Vagina (tissue), 2 donors: ENCODE measurements at regions not wholly inside any gene's neighbourhood (a gene's known extent, or its start where the extent isn't known, plus 50 kb on each side); places are given as distances from the start of the nearest gene placed in this dataset.

ENCODE experiments used
- DNase-seq, 2 donors: peaks; one replicate each; pipeline ENCODE4 v3.0.0-alpha.2; 2017; ENCODE audit errors: extremely low spot score in 2 of 2
- H3K27ac ChIP-seq: fragments of 200-600 bp; sonication (generic); one replicate; pipeline ENCODE4 v1.5.1; 2019
- H3K27me3 ChIP-seq: fragments of 200-600 bp; sonication (generic); one replicate; pipeline ENCODE4 v1.5.1; 2019
- H3K36me3 ChIP-seq, 2 donors: fragments of 200-600 bp; sonication (generic); one replicate each; pipeline ENCODE4 v1.5.1; 2017 to 2019
- H3K4me1 ChIP-seq: fragments of 200-600 bp; sonication (generic); one replicate; pipeline ENCODE4 v1.5.1; 2019
- H3K4me3 ChIP-seq, 2 donors: fragments of 200-600 bp; sonication (generic); 1 replicate in 1 of 2; 2 replicates in 1 of 2; pipeline ENCODE4 v1.5.1; 2016 to 2019
- H3K9me3 ChIP-seq: fragments of 200-600 bp; sonication (generic); one replicate; pipeline ENCODE4 v1.5.1; 2019
- POLR2A ChIP-seq, 2 donors: fragments of 450-650 bp; IDR thresholded peaks; one replicate each; pipeline ENCODE4 v1.6.1; 2017; ENCODE audit warnings: antibody characterized with exemption in 2 of 2, mild to moderate bottlenecking in 2 of 2, moderate library complexity in 2 of 2
- POLR2AphosphoS5 ChIP-seq, 2 donors: sonication (generic); formaldehyde crosslinking; IDR thresholded peaks; one replicate each; pipeline ENCODE4 v1.9.0; 2017; ENCODE audit warnings: antibody characterized with exemption in 2 of 2, mild to moderate bottlenecking in 2 of 2, low read depth in 1 of 2; ENCODE audit not compliant: insufficient read depth in 1 of 2
- intact Hi-C: fragments of 100-400 bp; cut with DNase I; formaldehyde crosslinking; loops from one replicate; pipeline ENCODE4 v1.15.1; 2023
- TF ChIP-seq, protein P1 (sequence below), 3 experiments: fragments of 450-650 bp in 2 of 3; fragments of 200-600 bp in 1 of 3; sonication (generic) in 1 of 3; IDR thresholded peaks; one replicate each; pipeline ENCODE4 v1.5.1; 2017 to 2019; ENCODE audit warnings: antibody characterized with exemption in 3 of 3, mild to moderate bottlenecking in 2 of 3, moderate library complexity in 2 of 3

DNA sequence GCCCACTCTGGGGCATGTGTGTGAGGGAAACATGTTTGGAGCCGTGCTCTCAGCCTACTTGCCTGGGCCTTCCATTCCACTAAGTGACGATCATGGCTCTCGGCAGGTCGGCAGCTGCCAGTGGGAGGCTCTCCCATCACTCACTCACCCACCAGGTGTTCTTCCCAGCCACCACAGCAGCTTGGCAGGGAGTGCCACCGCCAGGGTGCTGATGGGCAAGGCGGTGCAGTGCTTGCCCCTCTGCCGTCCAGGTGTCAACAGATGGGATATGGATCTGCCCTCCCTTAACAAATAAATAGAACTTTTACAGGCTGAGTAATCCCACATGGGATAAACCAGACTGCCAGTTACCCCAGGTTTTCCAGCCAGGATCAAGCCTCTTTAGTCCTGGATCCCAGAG lies 205.5 kb upstream of the TMEM45B start:
- no peak for DNase-seq
- H3K36me3 ChIP-seq = no peaks in the 10 kb centered on the region
- H3K27me3 ChIP-seq = no peaks in the 10 kb centered on the region
- H3K4me1 ChIP-seq = peaks cover 24% of the 10 kb centered on the region
- intact Hi-C loops = no loop called here
- TF ChIP-seq, protein P1, sequence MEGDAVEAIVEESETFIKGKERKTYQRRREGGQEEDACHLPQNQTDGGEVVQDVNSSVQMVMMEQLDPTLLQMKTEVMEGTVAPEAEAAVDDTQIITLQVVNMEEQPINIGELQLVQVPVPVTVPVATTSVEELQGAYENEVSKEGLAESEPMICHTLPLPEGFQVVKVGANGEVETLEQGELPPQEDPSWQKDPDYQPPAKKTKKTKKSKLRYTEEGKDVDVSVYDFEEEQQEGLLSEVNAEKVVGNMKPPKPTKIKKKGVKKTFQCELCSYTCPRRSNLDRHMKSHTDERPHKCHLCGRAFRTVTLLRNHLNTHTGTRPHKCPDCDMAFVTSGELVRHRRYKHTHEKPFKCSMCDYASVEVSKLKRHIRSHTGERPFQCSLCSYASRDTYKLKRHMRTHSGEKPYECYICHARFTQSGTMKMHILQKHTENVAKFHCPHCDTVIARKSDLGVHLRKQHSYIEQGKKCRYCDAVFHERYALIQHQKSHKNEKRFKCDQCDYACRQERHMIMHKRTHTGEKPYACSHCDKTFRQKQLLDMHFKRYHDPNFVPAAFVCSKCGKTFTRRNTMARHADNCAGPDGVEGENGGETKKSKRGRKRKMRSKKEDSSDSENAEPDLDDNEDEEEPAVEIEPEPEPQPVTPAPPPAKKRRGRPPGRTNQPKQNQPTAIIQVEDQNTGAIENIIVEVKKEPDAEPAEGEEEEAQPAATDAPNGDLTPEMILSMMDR (IDR thresholded peaks at IDR 0.05) = no peak
- no peak for TF ChIP-seq POLR2AphosphoS5 (IDR thresholded peaks at IDR 0.05; ENCODE audit: insufficient read depth in 1 of 2, low read depth in 1 of 2)
- TF ChIP-seq POLR2A (IDR thresholded peaks at IDR 0.05) = no peak
- no peaks in the 10 kb centered on the region for H3K9me3 ChIP-seq
- H3K4me3 ChIP-seq = no peak overlapping the region
- no peak overlapping the region for H3K27ac ChIP-seq

DNA sequence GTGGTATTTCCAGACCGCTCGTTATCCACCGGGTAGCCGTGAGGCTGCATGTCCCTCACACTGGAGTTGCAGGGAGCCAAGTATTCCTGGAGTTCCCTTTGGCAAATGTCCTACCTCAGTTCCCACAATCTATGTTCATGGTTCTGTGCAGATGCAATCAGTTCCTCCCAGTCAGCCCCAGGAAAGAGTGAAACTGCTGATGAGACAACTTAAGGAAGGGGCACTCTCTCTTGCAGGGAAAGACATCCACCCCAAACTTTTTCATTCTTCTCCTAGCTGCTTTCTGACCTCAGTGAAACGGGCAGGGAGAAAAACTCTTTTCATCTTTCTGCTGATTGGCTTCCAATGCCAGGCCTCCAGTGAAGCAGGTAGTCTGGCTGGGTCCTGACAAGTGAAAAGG lies 205.1 kb upstream of the TMEM45B start:
- no peaks in the 10 kb centered on the region for H3K36me3 ChIP-seq
- H3K27me3 ChIP-seq = no peaks in the 10 kb centered on the region
- no peak for DNase-seq
- intact Hi-C loops = no loop called here
- H3K9me3 ChIP-seq = no peaks in the 10 kb centered on the region
- no peak overlapping the region for H3K27ac ChIP-seq
- H3K4me3 ChIP-seq = no peak overlapping the region
- H3K4me1 ChIP-seq = peaks cover 23% of the 10 kb centered on the region
- no peak for TF ChIP-seq POLR2AphosphoS5 (IDR thresholded peaks at IDR 0.05; ENCODE audit: insufficient read depth in 1 of 2, low read depth in 1 of 2)
- TF ChIP-seq, protein P1 (IDR thresholded peaks at IDR 0.05) = no peak
- no peak for TF ChIP-seq POLR2A (IDR thresholded peaks at IDR 0.05)

DNA sequence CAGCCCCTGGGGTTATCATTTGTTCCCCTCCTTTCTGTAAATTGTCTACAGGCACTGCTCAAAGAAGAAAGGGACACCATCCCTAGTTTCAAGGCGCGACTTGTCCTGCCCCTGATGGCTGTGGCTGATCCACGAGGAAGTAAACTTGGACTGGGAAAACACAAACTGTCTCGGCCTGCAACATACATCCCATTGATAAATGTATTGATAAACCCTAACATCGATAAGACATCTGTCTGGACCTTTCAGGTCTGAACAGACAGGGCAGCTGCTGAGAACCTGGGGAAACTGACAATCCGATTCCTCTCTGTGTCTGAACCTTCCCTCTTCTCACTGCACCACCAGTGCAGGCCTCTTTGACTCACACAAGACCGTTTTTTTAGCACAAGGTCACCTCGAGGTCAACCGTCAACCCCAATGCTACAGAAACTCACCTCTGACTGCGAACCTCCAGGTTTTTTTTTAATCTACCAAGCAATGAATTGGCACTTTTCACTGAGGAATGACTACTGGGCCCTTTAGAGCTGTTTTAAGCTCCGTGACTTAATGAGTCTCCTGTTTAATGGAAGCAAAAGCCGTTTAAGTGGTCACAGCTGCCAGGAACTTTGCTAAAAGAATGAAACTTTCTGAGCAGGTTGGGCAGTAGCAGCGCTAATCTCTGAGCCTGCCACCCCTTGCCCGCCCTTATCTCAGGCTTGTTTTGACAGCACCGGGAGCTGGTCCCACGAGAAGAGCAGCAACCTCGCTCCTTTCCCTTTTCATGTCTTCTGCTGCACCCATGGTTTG lies 203.8 kb upstream of the TMEM45B start:
- TF ChIP-seq POLR2AphosphoS5 (IDR thresholded peaks at IDR 0.05; ENCODE audit: insufficient read depth in 1 of 2, low read depth in 1 of 2) (no peak), POLR2A (IDR thresholded peaks at IDR 0.05) (no peak)
- TF ChIP-seq, protein P1 (IDR thresholded peaks at IDR 0.05) = no peak
- peaks cover 18% of the 10 kb centered on the region for H3K4me1 ChIP-seq
- H3K4me3 ChIP-seq = no peak overlapping the region
- intact Hi-C loops = no loop called here
- no peaks in the 10 kb centered on the region for H3K36me3 ChIP-seq
- H3K27ac ChIP-seq = no peak overlapping the region
- H3K27me3 ChIP-seq = no peaks in the 10 kb centered on the region
- H3K9me3 ChIP-seq = no peaks in the 10 kb centered on the region
- DNase-seq = no peak

DNA sequence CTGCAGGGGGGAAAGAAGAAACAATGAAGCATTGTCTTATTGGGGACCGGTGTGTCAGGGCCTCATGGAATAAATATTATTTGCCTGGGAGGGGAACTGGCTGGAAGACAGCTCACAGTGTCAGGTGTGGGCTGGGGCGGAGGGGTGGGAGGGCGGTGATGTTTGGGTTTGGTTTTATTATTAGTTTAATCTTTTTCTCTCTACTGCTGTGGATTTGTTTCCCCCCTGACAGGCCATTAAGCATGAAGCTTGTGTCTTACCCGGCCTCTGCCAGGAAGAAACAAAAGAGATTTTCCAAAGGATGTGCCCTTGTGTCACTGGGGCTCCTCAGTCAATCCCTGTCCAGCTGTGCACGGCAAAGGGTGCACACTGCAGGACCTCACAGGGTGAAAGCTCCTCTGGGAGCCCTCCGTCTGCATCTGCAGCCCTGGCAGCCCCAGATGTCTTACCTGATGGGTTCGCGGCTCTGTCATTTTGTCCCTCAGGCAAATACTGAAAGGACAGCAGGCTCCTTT lies 203.1 kb upstream of the TMEM45B start:
- Histone ChIP-seq H3K4me1 (peaks cover 18% of the 10 kb centered on the region), H3K27ac (no peak overlapping the region), H3K27me3 (no peaks in the 10 kb centered on the region), H3K36me3 (no peaks in the 10 kb centered on the region), H3K9me3 (no peaks in the 10 kb centered on the region), H3K4me3 (no peak overlapping the region)
- DNase-seq = no peak
- intact Hi-C loops = no loop called here
- TF ChIP-seq POLR2AphosphoS5 (IDR thresholded peaks at IDR 0.05; ENCODE audit: insufficient read depth in 1 of 2, low read depth in 1 of 2) (no peak), POLR2A (IDR thresholded peaks at IDR 0.05) (no peak)
- TF ChIP-seq, protein P1 (IDR thresholded peaks at IDR 0.05) = no peak

DNA sequence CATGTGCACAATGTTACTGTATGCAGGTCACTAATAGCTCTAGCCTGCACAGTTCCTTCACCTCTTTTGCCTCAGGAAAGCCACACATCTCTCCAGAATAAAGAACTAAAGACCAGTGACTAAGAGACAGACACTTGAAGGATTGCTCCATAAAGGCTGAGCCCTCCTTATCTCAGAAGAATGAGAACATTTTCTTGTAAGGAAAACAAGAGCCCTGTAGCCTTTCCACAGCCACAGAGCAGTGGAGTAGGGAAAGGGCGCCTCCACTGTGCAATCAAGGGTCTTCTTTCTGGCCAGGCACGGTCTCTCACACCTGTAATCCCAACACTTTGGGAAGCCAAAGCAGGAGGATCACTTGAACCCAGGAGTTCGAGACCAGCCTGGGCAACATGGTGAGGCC lies 202.6 kb upstream of the TMEM45B start:
- DNase-seq = no peak
- H3K4me1 ChIP-seq = peaks cover 18% of the 10 kb centered on the region

More for the DNA sequence above, 202.6 kb upstream of the TMEM45B start:
- H3K36me3 ChIP-seq = no peaks in the 10 kb centered on the region
- H3K9me3 ChIP-seq = no peaks in the 10 kb centered on the region
- no peak overlapping the region for H3K27ac ChIP-seq
- no peaks in the 10 kb centered on the region for H3K27me3 ChIP-seq
- no peak overlapping the region for H3K4me3 ChIP-seq
- TF ChIP-seq, protein P1 (IDR thresholded peaks at IDR 0.05) = no peak
- TF ChIP-seq POLR2AphosphoS5 (IDR thresholded peaks at IDR 0.05; ENCODE audit: insufficient read depth in 1 of 2, low read depth in 1 of 2) = no peak
- no peak for TF ChIP-seq POLR2A (IDR thresholded peaks at IDR 0.05)
- intact Hi-C loops = no loop called here
